IMR-90 (cell line): ENCODE measurements at regions not wholly inside any gene's neighbourhood (a gene's known extent, or its start where the extent isn't known, plus 50 kb on each side); places are given as distances from the start of the nearest gene placed in this dataset.

ENCODE experiments used
- ATAC-seq: fragments of 200-7000 bp; cut with Tn5 transposase; 2 replicates; pipeline ENCODE4 v1.9.1; 2020; ENCODE audit warnings: low read depth, mild to moderate bottlenecking, moderate library complexity
- BruUV-seq: library from RNA; stranded (reverse); fragments of 400-500 nt; replicated peaks from 2 replicates; lab custom pipeline; 2021; lab: Mats Ljungman, UMichigan
- CTCF ChIA-PET: fragments of 300-600 bp; formaldehyde crosslinking; extraction: SDS; loops from one replicate; lab custom pipeline; 2021; ENCODE audit warnings: antibody characterized with exemption; lab: Yijun Ruan, JAX
- POLR2A ChIA-PET: fragments of 300-600 bp; sonication (Branson Sonifier 250); formaldehyde crosslinking; loops from one replicate; lab custom pipeline; 2022; ENCODE audit warnings: antibody characterized with exemption; ENCODE audit not compliant: unreplicated experiment; lab: Charles Lee
- DNase-seq: peaks from one replicate; pipeline ENCODE4 v3.0.0; 2013
- H2AFZ ChIP-seq: replicated peaks from 2 replicates; pipeline ENCODE3; 2013; ENCODE audit warnings: low read length, mild to moderate bottlenecking; ENCODE audit not compliant: poor library complexity
- H2AK5ac ChIP-seq: 2 replicates; pipeline ENCODE4 v1.6.1; 2013; ENCODE audit warnings: low read depth, low read length, inconsistent platforms
- H2AK9ac ChIP-seq: replicated peaks from 2 replicates; pipeline ENCODE3; 2013; ENCODE audit warnings: mild to moderate bottlenecking, low read depth, low read length, moderate library complexity; ENCODE audit not compliant: poor library complexity
- H2BK120ac ChIP-seq: 2 replicates; pipeline ENCODE4 v1.6.1; 2013; ENCODE audit warnings: low read depth, low read length, inconsistent platforms
- H2BK15ac ChIP-seq: 3 replicates; pipeline ENCODE4 v1.6.1; 2013; ENCODE audit warnings: low read depth, low read length, inconsistent platforms
- H2BK20ac ChIP-seq: 2 replicates; pipeline ENCODE4 v1.6.1; 2013; ENCODE audit warnings: low read depth, mild to moderate bottlenecking, inconsistent platforms, low read length, moderate library complexity
- H2BK5ac ChIP-seq: 2 replicates; pipeline ENCODE4 v1.6.1; 2013; ENCODE audit warnings: mild to moderate bottlenecking, low read depth, low read length, inconsistent platforms; ENCODE audit not compliant: poor library complexity, severe bottlenecking
- H3K14ac ChIP-seq: replicated peaks from 2 replicates; pipeline ENCODE4 v1.6.1; 2013; ENCODE audit warnings: low read depth, low read length, inconsistent platforms
- H3K18ac ChIP-seq: 2 replicates; pipeline ENCODE4 v1.6.1; 2013; ENCODE audit warnings: low read depth, low read length, control low read depth
- H3K23ac ChIP-seq: 2 replicates; pipeline ENCODE4 v1.6.1; 2013; ENCODE audit warnings: low read depth, low read length, inconsistent platforms
- H3K27ac ChIP-seq: 2 replicates; pipeline ENCODE4 v1.5.1; 2013; ENCODE audit warnings: mild to moderate bottlenecking, control low read depth, low read length; ENCODE audit not compliant: insufficient read depth
- H3K27me3 ChIP-seq: 2 replicates; pipeline ENCODE4 v1.6.1; 2013; ENCODE audit warnings: low read length; ENCODE audit not compliant: control insufficient read depth, insufficient read depth
- H3K36me3 ChIP-seq: 2 replicates; pipeline ENCODE4 v1.6.1; 2013; ENCODE audit warnings: low read length, mixed read lengths; ENCODE audit not compliant: control insufficient read depth, insufficient read depth
- H3K4ac ChIP-seq: 2 replicates; pipeline ENCODE4 v1.6.1; 2013; ENCODE audit warnings: low read depth, low read length, inconsistent platforms
- H3K4me1 ChIP-seq: 2 replicates; pipeline ENCODE4 v1.6.1; 2013; ENCODE audit warnings: low read length, mixed read lengths; ENCODE audit not compliant: control insufficient read depth, insufficient read depth
- H3K4me2 ChIP-seq: 2 replicates; pipeline ENCODE4 v1.6.1; 2013; ENCODE audit warnings: low read depth, mild to moderate bottlenecking, control low read depth, low read length, moderate library complexity
- H3K4me3 ChIP-seq: 2 replicates; pipeline ENCODE4 v1.5.1; 2013; ENCODE audit warnings: low read depth, mild to moderate bottlenecking, control low read depth, low read length, moderate library complexity; ENCODE audit not compliant: insufficient read depth
- H3K56ac ChIP-seq: 2 replicates; pipeline ENCODE4 v1.6.1; 2013; ENCODE audit warnings: low read length, inconsistent platforms; ENCODE audit not compliant: insufficient read depth; ENCODE audit errors: extremely low read depth
- H3K79me1 ChIP-seq, 2 experiments: 2 replicates each; pipeline ENCODE4 v1.6.1; 2013; ENCODE audit warnings: low read length in 2 of 2, inconsistent platforms in 1 of 2, low read depth in 1 of 2
- H3K9ac ChIP-seq: 2 replicates; pipeline ENCODE4 v1.6.1; 2013; ENCODE audit warnings: low read depth, low read length, control low read depth
- H3K9me1 ChIP-seq: 2 replicates; pipeline ENCODE4 v1.6.1; 2013; ENCODE audit warnings: low read length, inconsistent platforms; ENCODE audit not compliant: insufficient read depth
- H3K9me3 ChIP-seq: 2 replicates; pipeline ENCODE4 v1.6.1; 2013; ENCODE audit warnings: low read length; ENCODE audit not compliant: control insufficient read depth, insufficient read depth
- H4K20me1 ChIP-seq: 2 replicates; pipeline ENCODE4 v1.6.1; 2013; ENCODE audit warnings: low read length, inconsistent platforms; ENCODE audit not compliant: insufficient read depth
- H4K5ac ChIP-seq: 2 replicates; pipeline ENCODE4 v1.6.1; 2013; ENCODE audit warnings: mild to moderate bottlenecking, low read depth, low read length, control low read depth
- H4K8ac ChIP-seq, 2 experiments: 2 replicates each; pipeline ENCODE4 v1.6.1; 2013; ENCODE audit warnings: low read depth in 2 of 2, low read length in 2 of 2, control low read depth in 1 of 2, inconsistent platforms in 1 of 2
- H4K91ac ChIP-seq: 2 replicates; pipeline ENCODE4 v1.6.1; 2013; ENCODE audit warnings: low read depth, low read length, inconsistent platforms; ENCODE audit not compliant: insufficient read depth
- CEBPB ChIP-seq: IDR thresholded peaks from 2 replicates; pipeline ENCODE4 v1.6.1; 2012; ENCODE audit warnings: low read depth, low read length, improper control_type of control experiment
- SMC3 ChIP-seq: fragments of 150-350 bp; IDR thresholded peaks from 2 replicates; pipeline ENCODE4 v1.6.1; 2016; ENCODE audit warnings: low read depth, mild to moderate bottlenecking, antibody characterized with exemption, low read length, moderate library complexity
- dilution Hi-C: fragments of 300-500 bp; cut with HindIII; formaldehyde crosslinking; loops from one replicate; pipeline ENCODE4 v1.14.3; 2018; ENCODE audit warnings: low sequenced_read_pairs; ENCODE audit not compliant: unreplicated experiment
- in situ Hi-C: fragments of 300-500 bp; cut with MboI; formaldehyde crosslinking; loops from 3 replicates; pipeline ENCODE4 v1.14.3; 2019; ENCODE audit warnings: low sequenced_read_pairs, inconsistent platforms, mixed read lengths
- intact Hi-C: fragments of 100-400 bp; cut with micrococcal nuclease; formaldehyde crosslinking; loops from 2 replicates; pipeline ENCODE4 v1.10.0; 2022

- no peaks in the 10 kb centered on the region for H3K27me3 ChIP-seq
- H3K36me3 ChIP-seq = no peaks in the 10 kb centered on the region
- no peak for DNase-seq
- no peak overlapping the region for H3K27ac ChIP-seq
- H2AK9ac ChIP-seq = no peak overlapping the region
- no peak overlapping the region for H4K8ac ChIP-seq
- no peak overlapping the region for H3K9ac ChIP-seq
- no peaks in the 10 kb centered on the region for H3K4me1 ChIP-seq
- CTCF ChIA-PET = no interaction called here
- intact Hi-C loops = no loop called here
- no peak overlapping the region for H2BK15ac ChIP-seq
- H2AK5ac ChIP-seq = no peak overlapping the region
- no peak overlapping the region for H4K5ac ChIP-seq
- no peaks in the 10 kb centered on the region for H3K9me1 ChIP-seq
- POLR2A ChIA-PET = no interaction called here
- H3K56ac ChIP-seq = no peak overlapping the region
- no peak overlapping the region for H3K23ac ChIP-seq
- in situ Hi-C loops = no loop called here
- H4K20me1 ChIP-seq = no peaks in the 10 kb centered on the region
- no peak overlapping the region for H2AFZ ChIP-seq
- H3K18ac ChIP-seq = no peak overlapping the region
- H3K9me3 ChIP-seq = peaks cover 6% of the 10 kb centered on the region; the same call in 1 of the 2 replicates
- dilution Hi-C loops = no loop called here
- H3K79me1 ChIP-seq = no peaks in the 10 kb centered on the region
- H4K91ac ChIP-seq = no peak overlapping the region
- BruUV-seq = no TSS peak
- no peak overlapping the region for H2BK20ac ChIP-seq
- no peak overlapping the region for H2BK5ac ChIP-seq
- H3K14ac ChIP-seq = no peak overlapping the region
- ATAC-seq = no peak
- no peak overlapping the region for H2BK120ac ChIP-seq
- no peak overlapping the region for H3K4me3 ChIP-seq
- TF ChIP-seq CEBPB (no peak), SMC3 (no peak)
- no peak overlapping the region for H3K4ac ChIP-seq
- H3K4me2 ChIP-seq = no peak overlapping the region
Measured at GRCh38 chr13:55550624-55551023, 1590.1 kb upstream of the PRR20A start.
